ENCODE measurements at regions not wholly inside any gene's neighbourhood (a gene's known extent, or its start where the extent isn't known, plus 50 kb on each side); places are given as distances from the start of the nearest gene placed in this dataset.
"Not testable (repeated sequence)": the region's sequence is repeated elsewhere in the genome, so short reads cannot be mapped to it uniquely, and the experiment has no call there.

DNA sequence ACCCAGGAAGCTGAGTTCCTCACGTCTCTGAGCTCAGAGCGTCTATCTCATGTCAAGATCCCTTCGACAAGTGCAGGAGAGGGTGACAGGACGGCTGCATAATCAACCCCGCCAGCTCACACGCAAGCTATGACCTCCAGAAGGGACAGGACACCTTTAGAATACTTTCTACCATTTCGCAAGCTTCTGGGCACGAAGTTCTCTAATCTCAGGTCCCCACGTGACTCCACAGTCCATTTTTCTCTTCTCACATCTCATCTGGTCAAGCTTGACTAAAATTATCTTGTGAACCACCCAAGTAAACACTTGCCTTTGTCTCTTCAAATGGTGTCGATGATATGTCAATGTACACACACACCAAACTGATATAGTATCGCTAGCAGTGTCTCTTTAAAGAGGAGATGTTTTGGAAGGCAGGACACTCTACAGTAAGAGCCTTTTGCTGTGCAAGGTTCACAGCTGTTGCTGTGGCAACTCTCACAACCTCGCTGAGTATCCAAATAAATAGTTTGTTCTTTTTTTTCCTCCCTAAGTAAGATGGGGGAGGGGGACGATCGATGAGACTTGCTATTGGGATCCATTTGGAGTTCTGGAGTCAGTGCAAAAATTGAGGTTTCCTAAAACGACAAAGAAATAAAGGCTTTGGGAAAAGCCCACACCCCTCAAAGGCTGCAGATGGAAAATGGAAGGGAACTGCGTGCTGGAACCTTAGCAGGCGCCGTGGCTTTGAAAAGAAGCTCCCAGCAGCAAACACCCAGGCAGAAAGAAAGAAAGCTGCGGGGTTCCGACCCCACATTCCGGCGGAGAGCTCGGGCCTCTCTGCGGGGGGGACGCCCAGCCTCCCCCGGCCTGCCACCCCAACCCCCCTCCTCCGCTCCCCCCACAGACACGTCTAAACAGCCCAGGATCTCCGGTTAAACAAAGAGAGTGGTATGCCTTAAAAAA lies 215.4 kb upstream of the UBASH3B start:
- no peak for DNase-seq

DNA sequence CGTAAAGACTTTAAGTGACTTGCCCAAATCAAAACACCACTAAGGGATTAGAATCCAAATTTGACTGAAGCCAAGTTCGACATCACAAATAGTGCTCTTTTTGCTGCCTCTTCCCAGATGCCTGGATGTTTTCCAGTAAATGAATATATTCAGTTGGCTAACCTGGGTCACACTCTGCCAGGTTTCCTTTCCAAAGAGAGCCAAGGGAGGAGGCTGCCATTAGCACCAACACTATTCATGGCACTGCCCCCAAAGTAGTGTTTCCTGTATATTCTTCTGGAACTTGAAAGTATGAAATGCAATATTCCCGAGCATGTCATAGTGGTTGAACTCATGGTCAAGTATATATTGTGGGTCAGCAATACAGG lies 219.3 kb upstream of the UBASH3B start:
- DNase-seq: no peak

DNA sequence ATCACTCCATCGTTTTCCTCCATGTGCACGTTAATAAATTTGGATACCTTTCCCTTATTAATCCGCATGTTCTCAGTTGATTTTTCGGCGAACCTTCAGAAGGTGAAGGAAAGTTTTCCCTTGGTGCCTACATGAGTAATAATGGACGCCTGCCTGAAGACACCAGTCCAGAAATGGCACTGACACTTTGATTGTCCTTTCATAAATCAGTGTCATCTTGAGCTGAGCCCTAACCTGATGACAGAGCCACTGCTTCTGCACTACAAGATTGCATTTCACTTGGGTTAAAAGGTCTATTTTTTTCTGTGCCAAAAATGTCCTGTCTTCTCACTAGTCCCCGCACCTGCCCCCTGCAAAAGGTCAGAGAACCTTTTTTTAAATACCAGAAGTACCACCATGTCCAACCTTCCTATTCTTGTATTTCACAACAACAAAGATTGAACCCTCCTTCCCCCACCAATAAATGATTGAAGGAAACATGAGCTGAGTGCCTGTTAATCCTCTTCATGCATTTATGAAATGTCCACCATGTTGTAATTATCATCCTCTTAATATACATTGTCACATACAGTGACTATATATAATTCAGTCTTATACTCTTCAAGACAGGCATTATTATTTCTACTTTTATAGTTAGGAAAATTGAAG lies 219.9 kb upstream of the UBASH3B start:
- DNase-seq: no peak

DNA sequence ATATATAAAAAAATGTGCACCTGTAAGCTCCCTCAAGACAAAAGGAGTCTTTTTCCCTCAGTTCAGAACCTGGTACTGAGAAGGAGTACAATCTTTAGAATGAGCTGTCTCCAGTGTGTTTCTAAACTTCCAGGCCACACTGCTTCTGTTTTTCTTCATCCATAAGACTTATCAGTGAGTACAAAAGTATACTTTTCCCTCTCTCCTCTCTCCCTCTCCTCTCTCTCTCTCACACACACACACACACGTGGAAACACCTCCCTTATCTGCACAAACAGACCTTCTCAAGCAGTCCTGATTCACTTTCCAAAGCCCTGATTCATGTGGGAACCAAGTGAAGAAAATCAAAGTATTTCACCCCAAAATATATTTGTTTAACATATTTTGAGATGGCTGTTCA lies 220.7 kb upstream of the UBASH3B start:
- no peak for DNase-seq

DNA sequence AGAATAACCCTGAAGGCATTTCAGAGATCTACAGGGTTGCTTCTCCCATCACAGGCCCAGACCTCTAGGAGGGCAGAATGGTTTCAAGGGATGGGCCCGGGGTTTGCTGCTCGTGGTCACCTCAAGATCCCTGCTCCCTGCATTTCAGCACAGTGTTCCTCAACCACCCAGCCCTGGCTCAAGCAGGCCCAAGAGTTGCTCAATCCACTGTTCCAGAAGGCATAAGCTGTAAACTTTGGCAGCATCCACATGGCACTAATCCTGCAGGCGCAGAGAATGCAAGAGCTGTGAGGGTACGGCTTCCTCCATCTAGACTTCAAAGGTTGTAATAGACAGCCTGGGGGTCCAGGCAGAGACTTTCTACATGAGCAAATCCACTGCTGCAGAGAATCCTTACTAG lies 225.0 kb upstream of the UBASH3B start:
- DNase-seq: no peak

DNA sequence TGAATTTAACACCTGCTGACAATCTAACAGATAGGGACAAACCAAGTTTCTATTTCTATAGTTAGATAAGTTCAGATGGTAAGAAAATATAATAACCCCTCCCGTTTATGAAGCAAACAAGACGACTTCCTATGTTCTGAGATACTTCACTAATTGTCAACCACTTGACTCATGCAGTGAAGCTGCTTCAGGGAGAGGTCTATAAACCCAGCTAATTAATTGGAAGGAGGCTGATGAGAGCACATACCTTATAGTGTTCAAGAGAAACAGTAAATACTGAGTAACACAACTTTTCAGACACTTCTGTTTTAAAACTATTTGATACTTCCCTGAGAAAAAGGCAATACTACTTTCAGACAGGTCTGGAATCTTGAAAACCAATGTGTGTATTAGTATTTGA lies 229.4 kb upstream of the UBASH3B start:
- DNase-seq: no peak

DNA sequence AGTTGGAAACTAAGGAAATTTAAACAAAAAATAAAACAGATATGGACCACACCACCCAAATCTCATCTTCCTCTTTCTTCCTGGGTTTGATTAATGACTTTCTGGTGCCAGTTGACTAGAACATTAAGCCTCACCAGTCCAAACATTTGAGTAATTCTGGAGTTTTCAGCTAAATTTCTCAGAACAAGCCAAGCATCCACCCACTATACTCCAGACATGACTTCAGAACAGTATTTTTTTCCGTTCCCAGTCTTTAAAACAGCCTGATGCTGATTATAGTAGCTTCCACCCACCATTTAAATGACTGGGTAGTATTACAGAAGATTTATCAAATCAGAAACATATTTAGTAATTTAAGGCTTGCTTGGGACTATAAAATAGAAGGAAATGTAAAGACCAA lies 230.9 kb upstream of the UBASH3B start:
- DNase-seq: no peak

DNA sequence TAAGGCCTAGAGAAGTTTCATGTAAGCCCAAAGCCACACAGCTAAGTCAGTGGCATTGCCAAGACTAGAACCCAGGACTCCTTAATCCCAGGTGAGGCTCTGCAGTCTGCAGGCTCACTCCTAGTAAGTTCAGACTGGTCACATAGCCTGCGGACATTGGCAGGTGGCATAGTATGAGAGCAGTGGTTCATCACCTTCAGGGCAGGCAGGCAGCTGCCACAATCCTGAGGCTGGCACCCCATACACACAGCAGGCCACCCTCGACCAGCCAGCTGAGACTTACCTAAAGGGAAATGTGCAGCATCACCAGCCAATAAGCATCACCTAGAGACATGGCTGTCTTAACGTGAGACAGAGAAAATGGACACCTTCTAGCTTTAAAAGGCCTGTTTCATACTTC lies 231.6 kb upstream of the UBASH3B start:
- no peak for DNase-seq

DNA sequence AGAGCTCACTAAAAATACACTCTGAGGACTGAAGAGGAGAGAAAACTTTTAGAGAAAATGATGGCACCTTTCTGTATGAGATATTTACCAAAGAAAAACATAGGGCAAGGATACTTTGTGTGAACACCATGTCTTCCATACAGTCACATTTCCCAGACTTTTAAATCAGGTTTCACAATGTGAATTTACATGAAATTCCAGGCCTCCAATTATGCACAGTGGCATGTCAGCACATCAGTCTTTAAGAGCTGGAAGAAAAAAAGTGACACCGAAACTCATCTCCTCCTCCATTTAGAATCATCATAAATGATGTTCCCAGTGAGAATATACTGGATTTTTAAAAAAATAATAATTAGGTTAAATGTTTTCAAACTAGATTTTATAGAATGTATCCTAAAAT lies 232.2 kb upstream of the UBASH3B start:
- DNase-seq: no peak

DNA sequence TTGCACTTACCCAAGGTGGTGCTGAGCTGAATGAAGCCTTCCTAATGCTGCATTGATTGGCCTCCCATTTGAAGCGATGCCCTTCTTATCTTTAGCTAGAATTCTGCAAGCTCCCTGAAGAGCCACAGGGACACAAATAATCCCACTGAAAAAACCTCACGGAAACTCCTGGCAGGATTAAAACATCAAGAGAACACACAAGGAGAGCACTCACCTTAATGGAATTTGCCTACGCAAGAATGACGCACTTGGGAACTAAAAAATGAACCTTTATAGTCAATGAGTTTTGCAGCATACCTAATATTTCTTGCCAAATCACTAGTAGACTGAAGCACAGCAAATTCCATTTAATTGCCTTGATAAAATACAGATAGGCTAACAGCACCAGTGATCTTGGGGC lies 232.8 kb upstream of the UBASH3B start:
- DNase-seq: no peak

DNA sequence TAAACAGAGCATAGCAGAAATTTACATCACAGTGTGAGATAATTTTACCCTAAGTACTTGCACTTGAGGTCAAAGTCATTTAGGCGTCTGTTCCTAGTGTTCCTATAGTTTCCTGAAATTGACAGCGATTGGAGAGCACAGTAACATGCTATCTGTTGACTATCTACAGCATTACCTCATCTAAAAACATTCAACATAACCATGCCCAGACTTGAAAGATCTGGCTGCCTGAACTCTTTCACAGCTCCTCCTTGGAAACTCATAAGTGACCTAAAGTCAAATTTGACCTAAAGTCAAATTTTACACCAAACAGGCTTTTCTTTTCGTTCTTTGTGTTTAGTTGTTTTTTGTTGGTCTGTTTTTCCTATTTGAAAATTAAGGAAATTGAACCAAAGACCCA lies 233.8 kb upstream of the UBASH3B start:
- DNase-seq: no peak

DNA sequence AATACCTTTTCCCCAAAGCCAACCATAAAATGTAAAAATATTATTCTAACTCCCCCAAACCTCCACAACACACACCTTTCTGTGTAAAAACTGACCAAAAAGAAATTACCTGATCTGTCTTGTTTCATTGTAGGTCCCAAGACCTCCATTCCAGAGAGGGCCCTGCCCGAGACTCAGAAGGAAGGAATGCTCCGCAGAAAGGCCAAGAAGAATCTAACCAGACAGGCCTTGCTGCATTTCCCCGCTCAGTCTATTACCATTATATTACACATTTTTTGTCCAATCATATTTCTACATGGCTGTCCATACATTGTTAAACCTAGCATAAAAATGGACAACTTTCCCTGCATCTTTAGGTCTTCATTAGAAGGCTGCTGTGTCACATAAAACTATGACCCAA lies 237.5 kb upstream of the UBASH3B start:
- DNase-seq: no peak

DNA sequence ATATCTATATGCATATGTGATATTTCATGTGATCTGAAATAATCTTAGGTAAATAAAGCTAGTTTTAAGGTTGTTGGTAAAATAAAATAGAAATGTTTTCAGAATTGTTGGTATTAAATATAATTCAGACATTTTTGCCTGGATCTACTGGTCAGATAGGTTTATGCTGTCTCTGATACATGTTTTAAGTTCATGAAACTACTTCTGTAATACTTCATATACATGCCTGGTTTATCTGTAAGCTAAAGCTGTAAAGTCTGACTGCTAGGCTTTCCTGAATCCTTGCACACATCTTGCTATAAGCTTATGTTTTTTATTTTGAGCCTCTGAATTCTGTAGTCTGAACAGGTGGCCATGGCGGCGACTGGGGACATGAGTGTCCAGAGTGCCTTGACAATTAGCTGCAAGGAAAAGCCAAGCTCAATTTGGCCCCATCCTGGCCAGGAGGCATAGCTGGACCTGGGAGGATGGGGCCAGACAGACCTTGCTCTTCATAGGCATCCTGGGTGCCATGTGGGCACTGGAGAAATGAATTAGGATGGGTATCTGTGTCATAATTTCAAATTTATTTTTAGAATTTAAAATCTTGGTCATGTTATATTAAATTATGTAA lies 241.0 kb upstream of the UBASH3B start:
- DNase-seq: no peak

DNA sequence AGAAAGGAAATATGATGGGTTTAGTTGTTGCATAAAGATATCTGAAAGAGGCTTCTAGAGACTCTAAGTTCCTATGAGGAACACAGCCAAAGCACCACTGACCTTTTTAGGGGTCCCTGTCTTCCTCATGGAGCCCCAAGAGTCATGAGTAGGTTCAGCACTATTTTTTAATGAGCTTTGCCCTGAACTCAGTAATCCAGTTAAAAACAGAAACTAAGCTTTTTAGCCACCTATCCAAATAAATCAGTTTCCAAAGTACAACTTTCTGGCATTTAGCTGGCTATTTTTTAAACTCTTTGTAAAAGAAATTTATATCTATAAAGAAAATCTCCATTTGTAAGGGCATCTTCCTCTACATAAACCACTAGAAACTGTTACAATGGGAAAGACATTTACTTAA lies 241.8 kb upstream of the UBASH3B start:
- DNase-seq: no peak

DNA sequence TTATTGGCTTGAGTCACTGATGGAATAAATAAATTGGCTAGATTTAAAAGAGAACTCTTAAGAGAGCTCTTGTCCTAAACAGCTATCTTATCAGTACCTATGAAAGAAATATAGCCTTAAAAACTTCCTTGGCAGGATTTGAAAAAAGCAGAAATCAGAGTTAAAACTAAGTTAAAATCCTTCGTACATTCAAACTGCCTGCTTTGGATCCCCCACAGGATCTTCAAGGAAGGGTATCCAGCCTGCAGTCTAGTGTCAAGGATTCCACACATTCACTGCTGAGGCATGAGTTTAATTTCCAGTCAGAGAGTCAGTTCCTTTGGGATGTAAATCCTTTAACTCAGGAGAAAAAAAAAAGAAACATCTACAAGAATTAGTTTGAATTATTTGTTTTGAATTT lies 242.9 kb upstream of the UBASH3B start:
- no peak for DNase-seq

DNA sequence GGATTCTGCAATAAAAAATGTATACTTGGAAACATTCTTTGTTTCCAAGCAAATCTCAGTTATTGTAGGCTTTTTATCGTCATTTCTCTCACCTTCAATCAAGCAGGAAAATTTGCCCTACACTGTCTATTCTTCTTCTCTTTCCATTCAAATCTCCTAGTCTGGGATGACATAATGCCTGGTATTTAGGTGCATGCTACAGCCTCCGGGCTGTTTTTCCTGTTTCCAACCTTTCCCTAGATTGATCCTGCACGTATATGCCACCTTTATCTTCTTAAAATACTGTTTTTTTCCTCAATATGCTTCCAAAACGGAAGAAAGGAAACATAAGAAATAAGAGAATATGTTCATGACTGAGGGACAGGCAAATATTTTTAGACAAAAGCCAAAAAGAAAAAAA lies 249.1 kb upstream of the UBASH3B start:
- DNase-seq: no peak

DNA sequence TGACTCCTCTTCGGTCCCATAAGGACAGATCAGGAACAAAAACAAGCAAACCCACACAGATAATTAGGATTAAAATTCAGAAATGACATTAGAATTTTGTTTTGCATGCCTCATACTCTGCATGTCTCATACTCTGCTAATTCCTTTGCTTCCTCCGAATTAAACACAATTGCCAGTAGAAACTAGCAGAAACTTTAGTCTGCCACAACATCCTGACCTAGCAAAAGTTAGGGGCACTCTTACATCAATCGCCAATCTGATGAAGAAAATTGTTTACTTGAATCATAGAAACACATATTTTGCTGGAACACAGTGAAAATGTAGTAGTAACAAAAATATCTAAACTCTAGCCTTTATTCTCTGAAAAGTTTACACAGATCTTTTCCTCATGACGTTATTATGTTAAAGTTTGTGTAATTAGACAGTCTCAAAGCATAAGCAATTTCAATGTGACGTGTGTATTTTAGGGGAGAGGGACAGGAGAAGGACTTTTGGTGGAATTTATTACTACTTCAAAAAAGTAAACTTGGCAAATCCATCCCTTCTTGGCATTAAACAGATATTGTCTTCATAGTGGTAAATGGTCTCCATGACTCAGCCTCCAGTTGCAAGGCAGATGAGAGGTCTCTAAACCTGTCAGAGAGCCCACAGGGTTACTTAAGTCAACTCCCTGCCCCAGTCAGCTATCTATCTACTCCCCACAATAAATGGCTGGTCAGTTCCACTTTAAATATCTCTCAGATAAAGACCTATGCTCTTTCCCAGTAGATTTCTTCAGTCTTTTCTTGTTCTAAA lies 249.8 kb upstream of the UBASH3B start:
- no peak for DNase-seq

DNA sequence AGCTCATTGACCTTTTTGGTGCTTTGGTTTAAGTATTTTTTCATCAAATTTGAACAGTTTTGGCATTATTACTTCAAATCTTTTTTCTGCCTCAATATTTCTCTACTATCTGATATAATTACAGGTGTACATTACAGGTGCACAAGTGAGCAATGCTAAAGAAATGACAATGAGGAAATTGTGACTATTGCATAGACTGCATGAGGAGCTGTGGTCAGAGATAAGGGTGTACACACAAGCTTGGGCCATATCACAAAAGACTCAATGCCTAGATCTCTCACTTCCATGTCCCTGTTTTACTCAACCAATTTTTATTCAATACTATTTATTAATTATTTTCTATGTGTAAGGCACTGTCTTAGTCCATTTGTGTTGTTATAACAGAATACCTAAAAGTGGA lies 251.0 kb upstream of the UBASH3B start:
- DNase-seq: no peak

DNA sequence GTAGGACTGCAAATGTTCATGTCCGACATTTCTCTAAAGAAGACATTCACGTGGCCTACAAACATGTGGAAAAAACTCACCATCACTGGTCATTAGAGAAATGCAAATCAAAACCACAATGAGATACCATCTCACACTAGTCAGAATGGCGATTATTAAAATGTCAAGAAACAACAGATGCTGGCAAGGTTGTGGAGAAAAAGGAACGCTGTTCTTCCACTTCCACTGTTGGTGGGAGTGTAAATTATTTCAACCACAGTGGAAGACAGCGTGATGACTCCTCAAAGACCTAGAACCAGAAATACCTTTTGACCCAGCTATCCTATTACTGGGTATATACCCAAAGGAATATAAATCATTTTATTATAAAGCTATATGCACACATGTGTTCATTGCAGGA lies 253.9 kb upstream of the UBASH3B start:
- not testable (repeated sequence) for DNase-seq

DNA sequence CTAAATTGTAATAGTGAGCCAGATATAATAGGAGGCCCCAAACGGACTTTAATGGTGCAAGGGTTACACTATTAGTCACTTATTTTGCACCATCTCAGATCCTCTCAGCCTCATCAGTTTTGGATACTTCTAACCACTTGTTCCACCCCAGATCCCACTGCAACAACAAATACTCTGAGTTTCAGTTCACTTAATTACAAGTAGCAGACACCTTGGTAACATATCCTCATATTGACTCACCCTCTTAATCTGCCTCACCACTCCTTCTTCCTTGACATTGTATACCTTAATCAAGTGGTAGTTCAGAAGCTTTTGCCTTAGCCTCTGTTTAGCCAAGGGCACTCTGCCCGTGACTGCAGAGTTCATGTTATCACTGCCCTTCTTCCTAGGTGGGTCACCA lies 256.1 kb upstream of the UBASH3B start:
- DNase-seq: no peak

DNA sequence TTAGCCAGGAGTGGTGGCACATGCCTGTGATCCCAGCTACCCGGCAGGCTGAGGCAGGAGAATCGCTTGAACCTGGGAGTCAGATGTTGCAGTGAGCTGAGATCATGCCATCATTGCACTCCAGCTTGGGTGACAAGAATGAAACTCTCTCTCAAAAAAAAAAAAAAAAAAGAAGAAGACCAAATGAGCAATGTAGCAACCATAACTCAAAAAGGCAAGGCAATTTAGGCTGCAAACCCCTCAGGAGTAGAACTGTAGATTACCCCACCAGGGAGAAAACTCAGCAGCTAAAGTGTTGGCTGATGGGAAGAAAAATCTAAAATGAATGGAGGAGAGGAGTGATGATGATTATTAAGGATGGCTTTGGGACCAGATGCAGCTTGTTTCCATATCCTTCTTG lies 256.7 kb upstream of the UBASH3B start:
- DNase-seq: no peak

DNA sequence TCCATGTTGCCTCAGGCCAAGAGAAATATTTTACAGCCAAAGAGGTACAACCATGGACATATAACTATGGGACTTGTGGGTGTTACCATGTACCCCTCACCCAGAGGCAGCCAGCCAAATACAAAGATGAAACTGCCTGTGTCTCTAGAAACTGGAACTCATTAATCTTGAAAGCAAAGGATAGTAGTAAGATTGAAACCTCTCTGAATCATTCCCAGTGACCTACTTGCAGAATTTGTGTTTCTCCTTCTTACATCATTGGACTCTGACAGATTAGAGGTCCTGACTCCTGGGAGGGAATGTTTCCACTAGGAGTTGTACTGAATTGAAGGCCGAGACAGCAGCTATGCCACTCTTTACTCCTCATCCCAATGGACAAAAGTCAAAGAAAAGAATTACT lies 257.4 kb upstream of the UBASH3B start:
- DNase-seq: no peak

DNA sequence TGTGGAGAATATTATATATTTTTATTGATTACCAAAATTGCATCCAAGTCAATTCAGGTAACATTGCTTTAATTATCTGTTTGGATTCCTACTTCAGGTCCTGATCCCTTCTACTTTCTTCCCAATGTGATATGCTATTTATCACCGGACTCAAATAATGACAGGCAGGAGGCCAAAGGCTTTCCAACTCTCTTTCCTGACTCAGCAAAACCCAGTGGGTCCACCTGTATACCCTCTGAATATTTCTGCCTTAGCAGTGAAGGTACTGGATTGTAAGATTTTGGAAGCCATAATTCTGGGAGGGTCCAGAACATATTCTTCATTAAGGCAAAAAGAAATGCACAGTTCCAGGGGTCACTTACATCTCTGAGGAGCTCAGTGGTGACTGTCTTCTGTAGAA lies 260.2 kb upstream of the UBASH3B start:
- DNase-seq: no peak

Data from CD4-positive, alpha-beta T cell treated with Interleukin-1 beta for 1 hour (primary cell).